H1 (cell line): ENCODE measurements at regions not wholly inside any gene's neighbourhood (a gene's known extent, or its start where the extent isn't known, plus 50 kb on each side); places are given as distances from the start of the nearest gene placed in this dataset.

Experiments
- CTCF ChIA-PET: fragments of 300-600 bp; sonication (Branson Sonifier 250); formaldehyde crosslinking; loops from one replicate; lab custom pipeline; 2021; ENCODE audit not compliant: partially characterized antibody; lab: Charles Lee
- POLR2A ChIA-PET: fragments of 300-600 bp; sonication (Branson Sonifier 250); formaldehyde crosslinking; loops from one replicate; lab custom pipeline; 2021; ENCODE audit warnings: inconsistent platforms; ENCODE audit not compliant: partially characterized antibody; lab: Charles Lee
- DNase-seq, 2 experiments: peaks; one replicate each; pipeline versions ENCODE4 v3.0.0 to v3.0.0-alpha.2; 2010 to 2022; ENCODE audit warnings: low spot score in 2 of 2, low read depth in 1 of 2, mixed read lengths in 1 of 2
- FAIRE-seq: peaks from 2 replicates; lab custom pipeline; 2011; peaks lifted over from hg19 to GRCh38; lab: Jason Lieb, UNC
- H2AFZ ChIP-seq: 2 replicates; pipeline ENCODE4 v1.8.1; 2012; ENCODE audit warnings: low read length, inconsistent platforms
- H2AK5ac ChIP-seq: 2 replicates; pipeline ENCODE4 v1.6.1; 2013; ENCODE audit warnings: low read depth, low read length
- H2BK120ac ChIP-seq: replicated peaks from 2 replicates; pipeline ENCODE3; 2013; ENCODE audit warnings: low read depth, low read length, inconsistent platforms
- H2BK12ac ChIP-seq: 2 replicates; pipeline ENCODE4 v1.6.1; 2013; ENCODE audit warnings: low read depth, low read length
- H2BK15ac ChIP-seq: 2 replicates; pipeline ENCODE4 v1.6.1; 2013; ENCODE audit warnings: low read length
- H2BK20ac ChIP-seq: 2 replicates; pipeline ENCODE4 v1.6.1; 2013; ENCODE audit warnings: low read length
- H2BK5ac ChIP-seq: 2 replicates; pipeline ENCODE4 v1.6.1; 2013; ENCODE audit warnings: low read depth, low read length
- H3K14ac ChIP-seq: 2 replicates; pipeline ENCODE4 v1.6.1; 2013; ENCODE audit warnings: inconsistent platforms; ENCODE audit not compliant: insufficient read length
- H3K18ac ChIP-seq: 2 replicates; pipeline ENCODE4 v1.6.1; 2013; ENCODE audit warnings: low read length; ENCODE audit errors: extremely low read depth
- H3K23ac ChIP-seq: 2 replicates; pipeline ENCODE4 v1.6.1; 2013; ENCODE audit warnings: inconsistent platforms; ENCODE audit not compliant: insufficient read length
- H3K23me2 ChIP-seq: 2 replicates; pipeline ENCODE4 v1.6.1; 2013; ENCODE audit warnings: low read depth, low read length
- H3K27ac ChIP-seq: 2 replicates; pipeline ENCODE4 v1.6.1; 2011; ENCODE audit warnings: low read depth, low read length, inconsistent platforms
- H3K27me3 ChIP-seq, 4 experiments: replicated peaks in 1 of 4; 1 replicate in 1 of 4; 2 replicates in 3 of 4; pipeline versions ENCODE4 v1.6.1 to v1.8.1; 2011 to 2013; ENCODE audit warnings: low read length in 3 of 4, mild to moderate bottlenecking in 3 of 4, inconsistent platforms in 2 of 4, mixed read lengths in 2 of 4, moderate library complexity in 1 of 4; ENCODE audit not compliant: control insufficient read depth in 3 of 4, insufficient read depth in 3 of 4; ENCODE audit errors: extremely low read depth in 1 of 4
- H3K36me3 ChIP-seq, 4 experiments: 2 replicates each; pipeline versions ENCODE4 v1.6.1 to v1.8.1; 2011 to 2013; ENCODE audit warnings: mild to moderate bottlenecking in 4 of 4, low read length in 3 of 4, moderate library complexity in 2 of 4, control low read depth in 1 of 4, inconsistent platforms in 1 of 4; ENCODE audit not compliant: insufficient read depth in 4 of 4, control insufficient read depth in 2 of 4
- H3K4ac ChIP-seq: replicated peaks from 2 replicates; pipeline ENCODE3; 2013; ENCODE audit warnings: low read length, low read depth, mixed read lengths, inconsistent platforms; ENCODE audit not compliant: insufficient read length
- H3K4me1 ChIP-seq, 4 experiments: replicated peaks in 1 of 4; 1 replicate in 1 of 4; 2 replicates in 3 of 4; pipeline versions ENCODE4 v1.6.1 to v1.8.1; 2011 to 2013; ENCODE audit warnings: low read length in 3 of 4, inconsistent platforms in 2 of 4, mixed read lengths in 1 of 4; ENCODE audit not compliant: insufficient read depth in 4 of 4, control insufficient read depth in 3 of 4
- H3K4me2 ChIP-seq, 2 experiments: 2 replicates each; pipeline versions ENCODE4 v1.6.1 to v1.8.1; 2011 to 2013; ENCODE audit warnings: low read depth in 2 of 2, low read length in 2 of 2, control low read depth in 1 of 2, inconsistent platforms in 1 of 2, mild to moderate bottlenecking in 1 of 2; ENCODE audit not compliant: insufficient read depth in 1 of 2
- H3K4me3 ChIP-seq, 4 experiments: fragments of 200-600, 300-600 bp in 1 of 4; sonication (generic), shearing (Covaris generic), sonication (Bioruptor Twin) in 1 of 4; 2 replicates each; pipeline versions ENCODE4 v1.5.1 to v1.8.1; 2011 to 2016; ENCODE audit warnings: low read length in 4 of 4, low read depth in 3 of 4, control low read depth in 2 of 4, inconsistent platforms in 2 of 4, mild to moderate bottlenecking in 2 of 4, mixed read lengths in 1 of 4, moderate library complexity in 1 of 4; ENCODE audit not compliant: insufficient read depth in 2 of 4; ENCODE audit errors: extremely low read depth in 1 of 4
- H3K56ac ChIP-seq: replicated peaks from 2 replicates; pipeline ENCODE3; 2013; ENCODE audit warnings: low read depth, mild to moderate bottlenecking, mixed read lengths, low read length, inconsistent platforms; ENCODE audit not compliant: insufficient read length
- H3K79me1 ChIP-seq: 2 replicates; pipeline ENCODE4 v1.6.1; 2013; ENCODE audit warnings: low read depth, low read length, control low read depth
- H3K79me2 ChIP-seq, 2 experiments: 2 replicates each; pipeline versions ENCODE4 v1.6.1 to v1.8.1; 2012 to 2013; ENCODE audit warnings: low read length in 2 of 2, mild to moderate bottlenecking in 2 of 2, inconsistent platforms in 1 of 2; ENCODE audit not compliant: insufficient read depth in 2 of 2, control insufficient read depth in 1 of 2
- H3K9ac ChIP-seq, 4 experiments: replicated peaks in 1 of 4; 1 replicate in 1 of 4; 2 replicates in 3 of 4; pipeline versions ENCODE4 v1.6.1 to v1.8.1; 2011 to 2013; ENCODE audit warnings: low read depth in 3 of 4, low read length in 3 of 4, control low read depth in 2 of 4, mild to moderate bottlenecking in 2 of 4, moderate library complexity in 2 of 4, inconsistent platforms in 1 of 4; ENCODE audit errors: extremely low read depth in 1 of 4
- H3K9me3 ChIP-seq, 2 experiments: 2 replicates each; pipeline versions ENCODE4 v1.6.1 to v1.8.1; 2012 to 2013; ENCODE audit warnings: mild to moderate bottlenecking in 2 of 2, moderate library complexity in 2 of 2, control low read depth in 1 of 2, inconsistent platforms in 1 of 2, low read depth in 1 of 2, low read length in 1 of 2, mixed read lengths in 1 of 2; ENCODE audit not compliant: insufficient read depth in 2 of 2
- H4K20me1 ChIP-seq, 2 experiments: replicated peaks in 1 of 2; 2 replicates each; pipeline versions ENCODE3 to v1.8.1; 2011 to 2013; ENCODE audit warnings: inconsistent platforms in 2 of 2, low read length in 2 of 2, mild to moderate bottlenecking in 1 of 2; ENCODE audit not compliant: insufficient read depth in 2 of 2, control insufficient read depth in 1 of 2
- H4K5ac ChIP-seq: 2 replicates; pipeline ENCODE4 v1.6.1; 2013; ENCODE audit warnings: low read length, low read depth, mixed read lengths, inconsistent platforms; ENCODE audit not compliant: insufficient read length
- H4K8ac ChIP-seq: 2 replicates; pipeline ENCODE4 v1.8.0; 2013; ENCODE audit warnings: mild to moderate bottlenecking, moderate library complexity, low read length, inconsistent platforms; ENCODE audit not compliant: insufficient read depth; ENCODE audit errors: extremely low read depth
- H4K91ac ChIP-seq: replicated peaks from 2 replicates; pipeline ENCODE3; 2013; ENCODE audit warnings: low read length, mixed read lengths, inconsistent platforms; ENCODE audit not compliant: insufficient read length
- CEBPB ChIP-seq: IDR thresholded peaks from 2 replicates; pipeline ENCODE4 v1.6.1; 2012; ENCODE audit warnings: low read depth, low read length
- POU5F1 ChIP-seq: IDR thresholded peaks from 2 replicates; pipeline ENCODE4 v1.6.1; 2011; ENCODE audit warnings: low read depth, mild to moderate bottlenecking, low read length, moderate library complexity
- WGBS, 2 experiments: shearing (Covaris generic) in 1 of 2; methylation state at CpG; one replicate each; pipeline versions ENCODE4 v1.1.6 to v1.1.7; 2013 to 2015; ENCODE audit warnings: low lambda C conversion rate in 2 of 2, mixed read lengths in 2 of 2, inconsistent platforms in 1 of 2, low coverage in 1 of 2, missing lambda C conversion rate in 1 of 2; ENCODE audit not compliant: insufficient replicate concordance in 2 of 2, insufficient coverage in 1 of 2, insufficient read length in 1 of 2; ENCODE audit errors: extremely low coverage in 1 of 2, missing lambda C conversion rate in 1 of 2; 5-methylcytosine and 5-hydroxymethylcytosine counted together

- TF ChIP-seq POU5F1: no peak
- peak; percentile 50; the same call in 1 of the 2 replicates for TF ChIP-seq CEBPB
- Histone ChIP-seq H3K9me3 (no peaks in the 10 kb centered on the region), H2BK15ac (no peak overlapping the region), H3K79me2 (no peaks in the 10 kb centered on the region), H4K8ac (no peak overlapping the region), H2AFZ (no peak overlapping the region), H4K20me1 (peaks cover 0 to 2% of the 10 kb centered on the region in 2 experiments), H4K5ac (no peak overlapping the region), H2BK5ac (no peak overlapping the region), H2AK5ac (no peak overlapping the region), H3K4me2 (no peak overlapping the region), H3K18ac (no peak overlapping the region), H3K4ac (no peak overlapping the region), H3K4me1 (no peaks in the 10 kb centered on the region; a peak in 2 of 7 replicates), H3K23me2 (no peaks in the 10 kb centered on the region), H3K14ac (no peak overlapping the region), H3K23ac (no peak overlapping the region), H3K27me3 (no peaks in the 10 kb centered on the region; a peak in 2 of 7 replicates), H2BK120ac (no peak overlapping the region), H2BK20ac (no peak overlapping the region), H4K91ac (no peak overlapping the region), H3K56ac (no peak overlapping the region), H3K4me3 (no peak overlapping the region), H2BK12ac (no peak overlapping the region), H3K36me3 (no peaks in the 10 kb centered on the region), H3K27ac (no peak overlapping the region), H3K9ac (no peak overlapping the region), H3K79me1 (no peaks in the 10 kb centered on the region)
- DNase-seq (no peak), FAIRE-seq (no peak)
- ChIA-PET POLR2A (no interaction called here), CTCF (interaction anchor here (1.1 to 1.7 kb wide), 3 partner anchors 9 to 273 kb away, joined by 3 to 4 read pairs (median 3); no protein-coding TSS in a partner anchor)
- WGBS, 2 experiments: 84% methylated on average over 6 of the region's 6 CpGs; no CpG with 5 or more reads in 1 of the 2 experiments
Measured at GRCh38 chr1:34286511-34286910, 109.8 kb downstream of the C1orf94 start.
